Stimulated activated CD4-positive, alpha-beta T cell treated with anti-CD3 and anti-CD28 coated beads, Interleukin-4, amount 100 ng/mL, for 48 hours (primary cell): ENCODE measurements at regions not wholly inside any gene's neighbourhood (a gene's known extent, or its start where the extent isn't known, plus 50 kb on each side); places are given as distances from the start of the nearest gene placed in this dataset.
"Not testable (repeated sequence)": the region's sequence is repeated elsewhere in the genome, so short reads cannot be mapped to it uniquely, and the experiment has no call there.

Experiments used
- DNase-seq, 2 donors: peaks; one replicate each; pipeline ENCODE4 v3.0.0-alpha.2; 2020; ENCODE audit warnings: low read depth in 2 of 2

DNA sequence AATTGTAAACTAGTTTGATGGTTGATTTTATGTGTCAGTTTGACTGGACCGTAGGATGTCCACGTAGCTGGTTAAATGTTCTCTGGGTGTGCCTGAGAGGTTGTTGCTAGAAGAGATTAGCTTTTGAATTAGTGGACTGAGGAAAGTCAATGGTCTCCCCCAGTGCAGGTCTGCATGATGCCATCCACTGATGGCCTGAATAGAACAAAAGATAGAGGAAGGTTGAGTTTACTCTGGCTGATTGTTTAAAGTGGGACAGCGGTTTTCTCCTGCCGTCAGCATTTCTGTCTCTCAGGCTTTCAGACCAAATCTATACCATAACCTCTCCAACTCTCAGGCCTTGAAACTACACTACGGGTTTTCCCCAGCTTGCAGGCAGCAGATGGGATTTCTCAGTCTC lies 899.2 kb upstream of the WWC1 start:
- DNase-seq: no peak

DNA sequence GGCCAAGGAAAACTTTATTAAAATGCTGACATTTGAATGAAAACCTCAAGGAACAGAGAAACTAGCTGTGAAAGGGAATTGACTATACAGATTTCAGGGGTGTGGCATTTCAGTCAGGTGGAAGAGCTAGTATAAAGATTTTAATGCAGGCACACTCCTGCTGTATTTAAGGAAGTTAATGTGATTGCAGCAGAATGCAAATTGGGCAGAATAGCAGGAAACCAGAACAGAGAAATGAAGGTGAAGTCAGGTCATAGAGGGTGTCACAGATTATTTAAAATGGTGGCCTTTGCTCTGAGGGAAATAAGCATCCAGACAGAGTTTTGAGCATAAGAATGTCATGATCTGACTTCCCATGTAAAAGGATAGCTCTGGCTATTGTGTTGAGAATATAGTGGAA lies 898.1 kb upstream of the WWC1 start:
- DNase-seq: no peak

DNA sequence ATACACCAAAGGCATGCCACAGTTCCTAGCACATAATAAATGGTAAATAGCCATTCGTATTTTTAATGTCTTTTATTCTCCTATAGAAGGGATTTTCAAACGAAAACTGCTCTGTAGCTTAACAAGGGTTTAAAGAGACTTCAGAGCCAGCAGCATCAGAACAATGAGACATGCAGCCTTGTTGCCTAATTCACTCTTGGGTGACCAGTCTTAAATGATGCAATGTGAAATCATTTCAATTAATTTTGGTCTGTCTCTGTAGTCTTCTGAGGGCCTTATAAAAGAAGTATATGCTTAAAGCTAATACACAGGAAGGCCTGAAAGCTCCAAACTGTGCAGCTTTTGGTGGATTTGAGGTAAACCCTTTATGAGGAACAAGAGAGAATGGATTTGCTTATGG lies 888.8 kb upstream of the WWC1 start:
- no peak for DNase-seq

DNA sequence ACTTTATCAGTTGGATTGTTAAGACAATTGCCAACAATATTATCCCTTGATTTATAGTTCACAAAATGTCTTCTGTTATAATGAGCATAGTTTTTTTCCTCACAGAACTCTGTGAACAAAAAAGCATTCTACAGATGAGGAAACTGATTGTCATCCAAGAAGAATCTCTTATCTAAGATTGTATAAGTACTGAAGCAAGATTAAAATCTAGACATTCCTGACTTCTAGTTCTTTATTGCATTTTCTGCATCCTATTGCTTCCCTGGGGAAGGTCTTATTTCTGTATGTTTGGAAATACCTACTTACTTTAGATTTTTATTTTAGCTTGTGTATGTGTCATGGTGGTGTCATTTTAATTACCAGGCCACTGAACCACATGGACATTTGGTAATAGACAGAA lies 884.9 kb upstream of the WWC1 start:
- no peak for DNase-seq

DNA sequence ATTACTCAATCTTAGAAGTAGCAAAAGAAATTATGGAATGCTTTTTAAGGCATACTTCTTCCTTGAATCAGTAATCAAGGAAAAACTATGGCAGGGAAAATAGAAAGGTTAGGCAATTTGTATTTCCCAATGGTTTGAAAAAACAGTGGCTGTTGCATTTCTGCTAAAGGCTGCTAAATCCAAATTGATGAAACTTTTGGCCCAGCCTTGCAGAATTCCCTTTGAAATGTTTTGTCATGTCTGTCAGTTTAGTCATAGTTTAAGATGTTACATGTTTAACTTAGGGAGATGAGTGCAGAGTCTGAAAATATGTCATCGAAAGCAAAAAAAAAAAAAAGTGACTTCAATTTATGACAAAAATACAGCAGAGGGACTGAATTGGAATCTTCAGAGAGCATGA lies 878.9 kb upstream of the WWC1 start:
- no peak for DNase-seq

DNA sequence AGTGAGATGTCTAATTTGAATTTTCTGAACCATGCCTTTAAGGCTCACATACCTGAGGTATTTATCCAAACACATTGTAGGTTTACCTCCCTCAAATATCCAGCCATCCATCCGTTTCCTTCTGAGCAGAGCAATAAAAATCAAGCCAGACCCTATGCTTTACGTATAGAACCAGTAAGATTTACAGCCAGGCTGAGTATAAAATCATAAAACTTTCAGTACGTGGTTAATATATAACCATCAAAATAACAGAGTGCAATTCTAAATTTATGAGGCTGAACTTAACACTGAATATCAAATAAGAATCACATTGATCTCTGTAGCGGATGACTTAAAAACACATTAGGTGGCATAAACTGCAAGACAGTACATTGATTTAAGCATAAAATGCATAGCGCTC lies 877.9 kb upstream of the WWC1 start:
- no peak for DNase-seq

DNA sequence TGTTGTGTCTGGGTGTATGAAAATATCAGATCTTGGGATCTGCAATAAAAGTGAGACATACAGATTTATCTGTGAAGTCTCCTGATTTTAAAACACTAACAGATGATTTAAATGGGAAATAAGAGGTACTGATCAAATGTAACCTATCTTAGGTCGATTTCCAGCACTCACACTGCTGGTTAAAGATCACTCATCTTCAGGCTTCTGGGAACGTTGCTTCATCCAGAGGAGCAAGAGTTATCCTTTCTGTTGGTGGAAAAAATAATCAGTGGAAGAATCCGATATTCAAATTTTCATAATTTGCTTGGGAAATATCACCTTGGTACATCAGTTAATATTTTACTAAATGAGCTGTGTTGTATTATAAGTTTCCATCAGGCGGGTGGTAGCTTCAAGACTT lies 876.8 kb upstream of the WWC1 start:
- no peak for DNase-seq

DNA sequence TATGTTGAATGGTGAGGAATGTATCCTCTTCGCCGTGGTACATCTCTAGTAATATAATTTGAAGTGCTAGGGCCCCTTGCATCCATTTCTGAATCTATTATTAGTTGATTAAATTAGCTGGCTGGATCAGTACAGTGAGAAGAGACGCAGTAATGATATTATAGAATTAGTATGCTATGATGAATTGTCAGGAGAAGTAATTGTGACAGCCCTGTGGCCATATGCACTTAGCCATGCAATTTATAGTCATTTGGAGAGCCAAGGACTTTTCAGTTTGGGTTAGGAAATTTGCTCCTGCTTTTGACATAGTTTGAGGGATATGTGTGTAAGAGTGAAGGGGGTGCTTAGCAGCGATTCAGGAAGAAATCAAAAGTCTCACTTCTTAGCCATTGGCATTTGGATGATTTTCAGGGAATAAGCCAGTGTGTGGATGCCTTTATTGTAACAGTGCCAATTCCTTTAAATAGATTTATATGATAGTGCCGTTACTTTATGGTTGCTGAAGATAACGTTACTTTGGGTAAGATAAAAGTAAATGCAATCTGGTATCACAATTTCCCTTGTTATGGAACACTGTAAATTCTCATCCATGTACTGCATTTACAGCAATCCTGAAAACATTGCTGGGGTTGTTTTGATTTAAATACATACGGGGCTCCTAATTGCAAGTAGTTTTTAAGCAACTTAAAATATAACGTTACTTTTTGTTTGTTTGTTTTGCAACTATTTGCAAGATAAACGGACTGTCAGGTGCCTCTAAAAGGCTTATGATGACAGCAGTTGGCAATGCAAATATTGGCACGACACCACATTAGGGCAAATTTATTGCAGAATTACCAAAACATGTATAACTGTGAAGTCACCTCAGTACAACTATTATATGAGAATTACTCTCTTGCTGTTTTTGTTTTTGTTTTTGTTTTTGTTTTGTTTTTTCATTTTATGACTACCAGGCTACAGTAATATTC lies 875.4 kb upstream of the WWC1 start:
- no peak for DNase-seq

DNA sequence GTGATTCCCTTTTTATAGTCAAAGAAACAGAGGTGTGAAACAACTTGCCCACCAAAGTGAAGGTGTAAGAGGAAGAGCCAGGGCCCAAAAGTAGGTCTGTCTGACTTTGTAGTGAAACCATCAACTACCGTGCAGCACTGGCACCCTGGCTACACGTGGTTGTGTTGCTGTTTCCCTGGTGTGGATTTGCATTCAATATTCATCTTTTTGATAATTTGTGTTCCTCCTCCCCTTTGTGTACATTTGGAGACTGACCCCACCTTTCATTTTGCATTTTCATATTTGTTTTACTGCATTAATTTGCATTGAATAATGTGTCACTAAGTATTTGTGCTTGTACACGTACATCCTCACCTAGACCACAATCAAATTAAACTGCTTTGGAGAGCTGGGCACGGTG lies 873.8 kb upstream of the WWC1 start:
- DNase-seq: no peak

DNA sequence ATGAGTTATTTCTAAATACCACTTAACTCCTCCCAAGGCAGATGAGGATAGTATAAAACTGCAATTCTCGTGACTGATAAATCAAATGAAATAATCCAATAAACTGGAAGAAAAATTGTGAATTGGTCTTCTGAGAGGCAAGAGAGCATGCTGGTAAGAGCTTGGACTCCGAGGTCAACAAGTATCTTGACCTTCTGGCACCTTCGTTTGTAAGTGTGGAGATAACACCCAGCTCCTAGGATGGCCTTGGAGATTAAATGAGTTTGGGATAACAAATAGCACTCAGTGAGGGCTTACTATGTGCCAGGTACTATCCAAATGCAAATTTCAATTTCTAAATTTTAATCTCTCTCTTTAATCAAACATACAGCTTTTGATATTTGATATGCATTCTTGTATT lies 866.3 kb upstream of the WWC1 start:
- no peak for DNase-seq

DNA sequence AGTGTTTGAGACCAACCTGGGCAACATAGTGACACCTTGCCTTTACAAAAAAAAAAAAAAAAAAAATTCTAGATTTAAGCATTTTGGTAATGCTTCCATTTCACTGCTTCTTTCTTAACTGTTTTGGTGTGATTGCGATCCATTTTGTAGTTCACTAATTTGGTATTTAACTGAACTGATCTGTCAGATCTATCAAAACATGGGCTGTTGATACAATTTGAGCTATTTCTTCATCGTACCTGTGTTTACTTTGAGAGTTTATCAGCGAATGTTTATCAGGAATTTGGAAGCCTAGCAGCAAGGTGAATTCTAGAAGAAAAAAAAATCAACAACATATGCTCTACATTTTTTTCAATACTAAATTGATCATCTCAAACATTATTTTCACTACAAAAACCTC lies 864.9 kb upstream of the WWC1 start:
- DNase-seq: no peak

DNA sequence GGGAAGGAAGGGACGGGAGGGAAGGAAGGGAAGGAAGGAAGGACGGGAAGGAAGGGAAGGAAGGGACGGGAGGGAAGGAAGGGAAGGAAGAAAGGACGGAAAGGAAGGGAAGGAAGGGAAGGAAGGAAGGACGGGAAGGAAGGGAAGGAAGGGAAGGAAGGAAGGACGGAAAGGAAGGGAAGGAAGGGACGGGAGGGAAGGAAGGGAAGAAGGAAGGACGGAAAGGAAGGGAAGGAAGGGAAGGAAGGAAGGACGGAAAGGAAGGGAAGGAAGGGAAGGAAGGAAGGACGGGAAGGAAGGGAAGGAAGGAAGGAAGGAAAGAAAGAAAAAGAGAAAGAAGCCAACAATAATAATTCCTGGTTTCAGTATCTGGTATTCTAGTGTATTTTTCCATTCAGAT lies 863.8 kb upstream of the WWC1 start:
- DNase-seq: not testable (repeated sequence)

DNA sequence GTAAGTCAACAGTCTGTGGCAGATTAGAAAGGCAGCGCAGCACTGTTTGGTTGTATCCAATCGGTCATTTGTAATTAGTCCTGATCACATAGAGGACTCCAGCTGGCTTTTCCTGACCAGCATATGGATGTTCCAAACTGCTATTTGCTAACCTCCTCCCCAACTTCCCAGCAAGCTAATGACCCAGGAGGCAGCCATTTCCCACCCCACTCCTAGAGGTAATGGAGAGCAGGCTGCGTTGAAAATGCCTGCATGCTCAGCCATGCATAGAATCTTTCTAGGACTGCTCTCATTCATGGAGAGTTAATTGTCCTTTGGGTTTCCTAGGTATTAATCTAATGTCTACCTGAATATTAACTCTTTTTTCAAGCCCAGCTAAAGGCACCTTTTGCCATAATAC lies 850.6 kb upstream of the WWC1 start:
- DNase-seq: no peak

DNA sequence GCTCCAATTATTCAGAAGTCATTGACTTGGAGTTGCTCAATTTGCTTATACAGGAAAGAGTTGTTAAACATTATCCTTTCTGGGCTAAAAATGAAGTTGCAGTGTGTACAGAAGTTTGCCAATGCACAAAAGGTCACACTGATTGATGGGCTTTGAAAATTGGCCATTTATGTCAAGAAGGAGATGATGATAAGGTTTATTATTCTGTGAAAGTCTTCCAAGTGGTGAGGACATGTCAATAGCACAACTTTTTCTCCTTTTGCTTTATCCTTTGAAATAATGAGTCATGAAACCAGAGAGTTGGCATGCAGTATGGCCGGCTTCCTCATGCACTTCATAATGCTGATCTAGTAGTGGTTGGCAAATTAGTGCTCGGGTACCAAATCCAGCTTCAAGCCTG lies 848.5 kb upstream of the WWC1 start:
- DNase-seq: no peak

DNA sequence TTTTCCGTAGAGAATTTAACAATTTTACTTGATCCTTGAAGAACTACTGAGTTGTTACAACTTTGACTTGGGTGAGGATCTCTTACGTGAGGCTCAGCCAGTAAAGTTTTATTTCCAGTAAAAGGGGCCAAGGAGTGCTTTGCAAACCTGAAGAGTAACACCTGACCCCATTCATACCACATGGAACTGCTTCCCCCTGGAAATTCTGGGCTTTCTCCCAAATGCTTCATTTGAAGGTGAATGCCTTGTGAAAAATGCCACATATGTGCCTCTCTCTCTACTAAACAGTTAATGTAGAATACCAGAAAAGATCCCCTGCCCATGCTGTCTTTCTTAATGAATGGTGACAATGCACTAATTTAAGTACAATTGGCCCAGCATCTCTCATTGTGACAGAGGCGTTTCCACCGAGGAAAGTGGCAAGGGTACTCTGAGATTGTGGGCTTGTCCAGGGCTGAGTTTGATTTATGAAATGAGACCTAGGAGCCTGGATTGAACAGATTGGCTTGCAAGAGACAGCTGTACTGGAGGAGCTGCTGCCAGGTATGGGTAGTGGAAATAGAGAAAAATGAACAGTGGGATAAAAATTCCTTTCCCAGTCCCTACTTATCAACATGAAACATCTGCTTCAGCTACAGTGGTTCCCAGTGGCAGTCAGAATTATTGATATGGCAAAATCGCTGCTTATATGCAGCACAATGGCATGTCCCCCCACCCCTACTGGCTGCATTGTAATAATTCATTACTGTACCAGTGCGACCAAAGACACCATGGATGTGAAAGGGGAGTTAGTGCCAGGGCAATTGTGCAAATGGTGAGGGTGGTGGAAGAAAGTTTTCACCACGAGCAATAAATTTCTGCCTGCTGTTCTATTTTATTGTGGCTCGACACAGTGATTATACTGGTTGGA lies 843.7 kb upstream of the WWC1 start:
- no peak for DNase-seq

DNA sequence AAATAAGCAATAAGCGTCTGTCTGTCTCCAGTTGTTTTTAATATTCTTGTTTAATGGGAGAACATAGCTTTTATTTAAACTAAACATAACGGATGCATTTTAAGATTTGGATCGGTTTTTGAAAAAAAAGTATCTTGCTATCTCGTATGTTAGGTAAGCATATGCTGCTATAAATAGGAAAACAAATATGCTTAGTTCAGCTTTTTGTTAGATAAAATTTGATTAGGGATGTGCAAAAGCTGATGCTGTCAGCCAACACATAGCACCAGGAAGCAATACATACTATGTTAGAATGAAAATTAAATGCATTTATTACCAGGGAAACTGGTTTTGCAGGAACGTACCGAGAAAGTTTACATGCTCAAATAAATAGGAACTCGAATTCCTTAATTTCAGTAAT lies 843.1 kb upstream of the WWC1 start:
- DNase-seq: no peak

DNA sequence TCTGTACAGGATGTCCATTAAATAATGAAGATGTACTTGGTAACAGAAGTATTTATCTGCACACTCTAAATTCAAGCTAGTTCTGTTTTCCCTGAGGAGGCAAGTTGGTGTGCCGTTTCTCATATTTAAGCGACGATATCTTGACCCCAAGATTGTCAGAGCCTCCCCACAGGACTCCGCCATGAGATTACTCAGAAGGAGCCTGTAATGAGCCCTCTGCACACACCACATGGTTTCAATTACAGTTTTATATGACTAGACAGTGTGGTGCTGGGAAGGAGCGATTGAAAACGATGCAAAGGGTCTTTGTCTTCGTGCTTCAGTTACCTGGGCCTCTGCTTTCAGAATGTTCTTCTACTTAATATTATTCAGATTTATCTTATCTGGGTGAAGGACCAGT lies 840.4 kb upstream of the WWC1 start:
- DNase-seq: no peak

DNA sequence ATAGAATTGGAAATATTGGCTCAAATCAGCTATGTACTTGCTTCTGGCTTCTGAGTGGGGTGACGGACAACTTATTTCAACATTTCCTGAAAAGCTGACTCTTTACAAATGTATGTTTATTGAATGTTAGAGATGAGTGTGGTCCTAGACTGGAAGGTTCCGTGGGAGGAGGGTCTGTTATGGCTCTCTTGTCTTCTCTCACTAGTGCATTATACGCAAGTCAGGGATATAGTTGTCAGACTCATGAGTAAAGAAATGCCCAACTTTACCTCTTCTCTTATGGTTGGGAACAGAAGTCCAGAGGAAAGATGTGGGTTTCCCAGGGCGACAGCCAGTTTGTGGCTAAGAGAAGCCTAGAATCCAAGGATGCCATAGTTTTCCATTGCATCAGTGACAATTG lies 839.3 kb upstream of the WWC1 start:
- DNase-seq: no peak

DNA sequence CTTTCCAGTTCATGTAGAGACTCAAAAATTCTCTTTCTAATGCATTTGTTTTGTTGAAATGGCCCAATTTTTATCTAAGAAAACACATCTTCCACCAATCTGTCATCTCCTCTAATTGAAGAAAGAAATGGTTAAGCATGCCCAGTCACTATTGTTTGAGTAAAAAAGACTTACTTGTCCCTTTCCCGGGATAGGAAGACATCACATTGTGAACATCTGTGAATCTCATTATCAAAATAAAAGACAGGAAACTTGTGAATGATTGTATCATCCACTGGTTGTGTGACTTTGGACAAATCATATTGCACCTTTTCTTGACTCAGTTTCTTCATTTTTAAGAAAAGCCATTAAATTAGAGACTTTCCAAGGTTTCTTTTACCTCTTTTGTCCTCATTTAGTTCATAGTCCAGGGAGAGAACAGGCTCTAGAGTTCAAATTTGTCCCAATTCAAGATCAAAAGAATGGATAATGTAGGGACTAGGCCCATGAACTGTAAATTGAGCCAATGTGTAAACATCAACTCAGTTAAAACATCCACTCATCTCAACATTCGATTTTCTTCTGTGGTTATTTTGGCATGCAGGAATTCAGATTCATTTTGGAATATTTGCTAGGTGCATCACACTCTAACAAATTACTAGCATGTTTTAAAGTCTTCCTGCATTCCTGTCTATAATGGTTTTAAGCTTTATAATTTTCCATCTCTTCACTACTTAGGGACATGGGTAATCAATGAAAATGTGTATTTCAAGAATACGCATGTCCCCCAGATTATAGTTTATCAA lies 838.0 kb upstream of the WWC1 start:
- DNase-seq: no peak

DNA sequence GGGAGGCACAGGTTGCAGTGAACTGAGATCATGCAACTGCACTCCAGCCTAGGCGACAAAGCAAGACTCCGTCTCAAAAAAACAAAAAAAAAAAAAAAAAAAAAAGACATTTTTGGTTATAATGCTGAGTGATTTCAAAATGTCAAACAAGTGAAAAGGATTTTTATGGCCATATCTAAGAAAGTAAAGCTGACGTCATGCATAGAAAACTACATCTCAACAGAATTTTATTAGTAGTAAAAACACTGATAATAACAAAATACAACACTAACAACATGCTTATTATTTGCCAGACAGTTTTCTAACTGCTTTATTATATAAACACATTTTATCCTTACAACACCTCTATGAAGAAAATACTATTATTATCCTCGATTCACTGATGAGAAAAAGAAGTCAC lies 833.0 kb upstream of the WWC1 start:
- DNase-seq: no peak

DNA sequence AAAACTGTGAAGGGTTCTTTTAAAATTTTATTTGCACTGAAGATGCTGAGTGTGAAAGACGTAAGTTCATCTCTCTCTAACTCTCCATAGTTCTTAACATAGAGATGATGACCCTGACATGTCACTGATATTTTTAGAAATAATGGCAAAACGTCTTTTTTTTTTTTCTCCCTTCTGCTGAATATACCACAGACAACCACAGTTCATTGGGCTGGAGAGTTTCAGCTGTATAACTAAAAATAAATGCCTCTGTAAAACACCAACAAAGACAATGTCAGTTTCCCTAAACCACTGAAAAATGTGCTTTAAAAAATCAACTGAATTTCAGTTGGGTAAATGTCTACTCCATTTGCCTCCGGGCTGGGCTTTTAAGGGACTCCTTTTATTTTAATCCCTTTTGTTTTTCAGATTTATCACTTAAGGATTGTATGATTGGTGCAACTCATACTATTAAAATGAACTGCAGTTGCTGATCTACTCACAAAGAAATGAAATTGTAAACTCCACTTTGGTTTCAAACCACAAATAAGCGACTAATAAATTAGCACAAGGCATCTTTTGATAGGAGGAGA lies 830.9 kb upstream of the WWC1 start:
- DNase-seq: no peak

DNA sequence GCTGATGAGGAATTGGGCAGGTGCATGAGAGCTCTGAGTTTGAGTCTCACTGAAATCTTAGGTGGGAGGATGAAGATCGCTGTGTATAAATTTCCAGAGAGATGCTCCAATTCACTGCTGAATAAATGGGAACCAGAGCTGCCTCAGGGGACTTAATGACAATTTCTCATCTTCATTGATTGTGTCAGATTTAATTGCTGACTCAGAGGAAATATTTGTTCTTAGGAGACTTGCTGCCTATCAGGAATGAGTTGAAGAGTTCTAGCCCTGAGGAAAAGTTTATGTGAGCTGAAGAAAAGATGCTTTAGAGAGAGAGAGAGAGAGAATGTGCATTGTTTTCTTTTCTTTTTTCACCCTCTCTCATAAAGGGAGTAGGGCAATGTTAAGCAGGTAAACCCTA lies 827.5 kb upstream of the WWC1 start:
- DNase-seq: no peak
